ENCODE measurements at regions not wholly inside any gene's neighbourhood (a gene's known extent, or its start where the extent isn't known, plus 50 kb on each side); places are given as distances from the start of the nearest gene placed in this dataset.

GRCh38 chr12:68428724-68429501 lies 96.8 kb upstream of the MDM1 start:
- Histone ChIP-seq H3K4me3 (ENCODE audit: low read length in 3 of 3) (no peak overlapping the region), H3K27ac (ENCODE audit: low read depth in 2 of 2, low read length in 2 of 2) (no peak overlapping the region), H3K36me3 (ENCODE audit: control insufficient read depth in 2 of 3, insufficient read depth in 3 of 3, low read length in 3 of 3) (no peaks in the 10 kb centered on the region), H3K27me3 (ENCODE audit: control insufficient read depth, insufficient read depth, low read length) (no peaks in the 10 kb centered on the region), H3K9me3 (ENCODE audit: control insufficient read depth in 2 of 3, insufficient read depth in 1 of 3, low read length in 3 of 3) (no peaks in the 10 kb centered on the region), H3K4me1 (ENCODE audit: control insufficient read depth in 2 of 3, insufficient read depth in 2 of 3, low read depth in 1 of 3, low read length in 3 of 3) (no peaks in the 10 kb centered on the region), H3K9ac (ENCODE audit: low read length in 3 of 3) (no peak overlapping the region)
- DNase-seq (peak in 2 of 5 donors; percentile 40 to 66), FAIRE-seq (no peak)
- intact Hi-C loops (cut with DNase I) = no loop called here
- TF ChIP-seq, protein P1, sequence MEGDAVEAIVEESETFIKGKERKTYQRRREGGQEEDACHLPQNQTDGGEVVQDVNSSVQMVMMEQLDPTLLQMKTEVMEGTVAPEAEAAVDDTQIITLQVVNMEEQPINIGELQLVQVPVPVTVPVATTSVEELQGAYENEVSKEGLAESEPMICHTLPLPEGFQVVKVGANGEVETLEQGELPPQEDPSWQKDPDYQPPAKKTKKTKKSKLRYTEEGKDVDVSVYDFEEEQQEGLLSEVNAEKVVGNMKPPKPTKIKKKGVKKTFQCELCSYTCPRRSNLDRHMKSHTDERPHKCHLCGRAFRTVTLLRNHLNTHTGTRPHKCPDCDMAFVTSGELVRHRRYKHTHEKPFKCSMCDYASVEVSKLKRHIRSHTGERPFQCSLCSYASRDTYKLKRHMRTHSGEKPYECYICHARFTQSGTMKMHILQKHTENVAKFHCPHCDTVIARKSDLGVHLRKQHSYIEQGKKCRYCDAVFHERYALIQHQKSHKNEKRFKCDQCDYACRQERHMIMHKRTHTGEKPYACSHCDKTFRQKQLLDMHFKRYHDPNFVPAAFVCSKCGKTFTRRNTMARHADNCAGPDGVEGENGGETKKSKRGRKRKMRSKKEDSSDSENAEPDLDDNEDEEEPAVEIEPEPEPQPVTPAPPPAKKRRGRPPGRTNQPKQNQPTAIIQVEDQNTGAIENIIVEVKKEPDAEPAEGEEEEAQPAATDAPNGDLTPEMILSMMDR (IDR thresholded peaks at IDR 0.05; ENCODE audit: borderline replicate concordance, extremely low read depth, insufficient read depth) = no peak

GRCh38 chr12:68429696-68430095 lies 97.5 kb upstream of the MDM1 start:
- Histone ChIP-seq H3K27ac (ENCODE audit: low read depth in 2 of 2, low read length in 2 of 2) (no peak overlapping the region), H3K9ac (ENCODE audit: low read length in 3 of 3) (no peak overlapping the region), H3K36me3 (ENCODE audit: control insufficient read depth in 2 of 3, insufficient read depth in 3 of 3, low read length in 3 of 3) (no peaks in the 10 kb centered on the region), H3K4me3 (ENCODE audit: low read length in 3 of 3) (no peak overlapping the region), H3K9me3 (ENCODE audit: control insufficient read depth in 2 of 3, insufficient read depth in 1 of 3, low read length in 3 of 3) (no peaks in the 10 kb centered on the region), H3K4me1 (ENCODE audit: control insufficient read depth in 2 of 3, insufficient read depth in 2 of 3, low read depth in 1 of 3, low read length in 3 of 3) (no peaks in the 10 kb centered on the region), H3K27me3 (ENCODE audit: control insufficient read depth, insufficient read depth, low read length) (no peaks in the 10 kb centered on the region)
- DNase-seq (no peak), FAIRE-seq (no peak)
- intact Hi-C loops (cut with DNase I) = no loop called here
- TF ChIP-seq, protein P1 (IDR thresholded peaks at IDR 0.05; ENCODE audit: borderline replicate concordance, extremely low read depth, insufficient read depth) = no peak

- no peak overlapping the region for H3K9ac ChIP-seq (ENCODE audit: low read length in 3 of 3)
- DNase-seq (no peak), FAIRE-seq (no peak)
- TF ChIP-seq, protein P1 (IDR thresholded peaks at IDR 0.05; ENCODE audit: borderline replicate concordance, extremely low read depth, insufficient read depth) = no peak
- intact Hi-C loops (cut with DNase I) = no loop called here
- H3K9me3 ChIP-seq (ENCODE audit: control insufficient read depth in 2 of 3, insufficient read depth in 1 of 3, low read length in 3 of 3) = peaks cover 0 to 6% (median 0%) of the 10 kb centered on the region in 3 donors
- no peaks in the 10 kb centered on the region for H3K4me1 ChIP-seq (ENCODE audit: control insufficient read depth in 2 of 3, insufficient read depth in 2 of 3, low read depth in 1 of 3, low read length in 3 of 3)
- no peaks in the 10 kb centered on the region for H3K27me3 ChIP-seq (ENCODE audit: control insufficient read depth, insufficient read depth, low read length)
- no peak overlapping the region for H3K4me3 ChIP-seq (ENCODE audit: low read length in 3 of 3)
- H3K36me3 ChIP-seq (ENCODE audit: control insufficient read depth in 2 of 3, insufficient read depth in 3 of 3, low read length in 3 of 3) = no peaks in the 10 kb centered on the region
- no peak overlapping the region for H3K27ac ChIP-seq (ENCODE audit: low read depth in 2 of 2, low read length in 2 of 2)
These were observed 99.6 kb upstream of the MDM1 start for GRCh38 chr12:68431786-68432185.
